HG02973 (cell line): ENCODE measurements at regions not wholly inside any gene's neighbourhood (a gene's known extent, or its start where the extent isn't known, plus 50 kb on each side); places are given as distances from the start of the nearest gene placed in this dataset.

ENCODE experiments used
- ATAC-seq: cut with Tn5 transposase; IDR thresholded peaks from one replicate; pipeline ENCODE4 v1.9.1; 2021; ENCODE audit warnings: moderate library complexity; ENCODE audit not compliant: unreplicated experiment

GRCh38 chr16:73240920-73241319 is 193.0 kb upstream of the ZFHX3 start:
- no peak for ATAC-seq

GRCh38 chr16:73237601-73238000 is 189.7 kb upstream of the ZFHX3 start:
- ATAC-seq = no peak

GRCh38 chr16:73234496-73234895 is 186.6 kb upstream of the ZFHX3 start:
- no peak for ATAC-seq

- ATAC-seq = no peak
Observed at GRCh38 chr16:73233846-73234424, 186.0 kb upstream of the ZFHX3 start.

- ATAC-seq = no peak
Observed at GRCh38 chr16:73233329-73233765, 185.4 kb upstream of the ZFHX3 start.

GRCh38 chr16:73232555-73233328 is 184.8 kb upstream of the ZFHX3 start:
- ATAC-seq = no peak

GRCh38 chr16:73231944-73232554 is 184.1 kb upstream of the ZFHX3 start:
- no peak for ATAC-seq

- no peak for ATAC-seq
Observed at GRCh38 chr16:73231379-73231778, 183.5 kb upstream of the ZFHX3 start.

GRCh38 chr16:73230651-73231050 is 182.7 kb upstream of the ZFHX3 start:
- ATAC-seq = no peak

- ATAC-seq = no peak
Observed at GRCh38 chr16:73228649-73229048, 180.7 kb upstream of the ZFHX3 start.

- no peak for ATAC-seq
Observed at GRCh38 chr16:73226675-73227074, 178.7 kb upstream of the ZFHX3 start.

- no peak for ATAC-seq
Observed at GRCh38 chr16:73225983-73226382, 178.1 kb upstream of the ZFHX3 start.

GRCh38 chr16:73220836-73221235 is 172.9 kb upstream of the ZFHX3 start:
- no peak for ATAC-seq

- no peak for ATAC-seq
Observed at GRCh38 chr16:73219176-73219575, 171.2 kb upstream of the ZFHX3 start.

- no peak for ATAC-seq
Observed at GRCh38 chr16:73217654-73218053, 169.7 kb upstream of the ZFHX3 start.

GRCh38 chr16:73216932-73217331 is 169.0 kb upstream of the ZFHX3 start:
- ATAC-seq = no peak

- ATAC-seq = no peak
Observed at GRCh38 chr16:73215678-73216377, 167.9 kb upstream of the ZFHX3 start.

- no peak for ATAC-seq
Observed at GRCh38 chr16:73214825-73215677, 167.1 kb upstream of the ZFHX3 start.

- ATAC-seq = no peak
Observed at GRCh38 chr16:73213732-73214455, 166.0 kb upstream of the ZFHX3 start.

- no peak for ATAC-seq
Observed at GRCh38 chr16:73212431-73212830, 164.5 kb upstream of the ZFHX3 start.
